GM10266 (cell line): ENCODE measurements at regions not wholly inside any gene's neighbourhood (a gene's known extent, or its start where the extent isn't known, plus 50 kb on each side); places are given as distances from the start of the nearest gene placed in this dataset.

Experiments used
- DNase-seq: peaks from one replicate; pipeline ENCODE4 v3.0.0; 2012; ENCODE audit errors: extremely low spot score
- CTCF ChIP-seq: IDR thresholded peaks from 2 replicates; pipeline ENCODE4 v1.5.1; 2012; ENCODE audit warnings: mild to moderate bottlenecking, low read depth; ENCODE audit not compliant: control insufficient read depth, insufficient read depth; ENCODE audit errors: missing control alignments

DNA sequence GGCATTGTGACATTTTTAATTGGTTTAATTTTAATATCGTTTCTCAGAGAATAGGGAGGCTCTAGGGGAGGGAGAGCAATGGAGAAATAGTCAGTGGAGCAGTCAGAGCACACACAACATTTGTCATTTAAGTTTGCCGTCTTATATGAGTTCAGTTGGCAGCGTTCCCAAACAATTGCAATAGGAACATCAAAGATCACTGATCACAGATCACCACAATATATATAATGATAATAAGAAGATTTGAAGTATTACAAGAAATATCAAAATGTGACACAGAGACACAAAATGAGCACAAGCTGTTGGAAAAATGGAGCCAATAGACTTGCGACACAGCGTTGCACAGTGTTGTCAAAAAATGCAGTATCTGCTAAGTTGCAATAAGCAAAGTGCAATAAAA lies 303.7 kb downstream of the CDH19 start:
- DNase-seq: no peak
- no peak for TF ChIP-seq CTCF

DNA sequence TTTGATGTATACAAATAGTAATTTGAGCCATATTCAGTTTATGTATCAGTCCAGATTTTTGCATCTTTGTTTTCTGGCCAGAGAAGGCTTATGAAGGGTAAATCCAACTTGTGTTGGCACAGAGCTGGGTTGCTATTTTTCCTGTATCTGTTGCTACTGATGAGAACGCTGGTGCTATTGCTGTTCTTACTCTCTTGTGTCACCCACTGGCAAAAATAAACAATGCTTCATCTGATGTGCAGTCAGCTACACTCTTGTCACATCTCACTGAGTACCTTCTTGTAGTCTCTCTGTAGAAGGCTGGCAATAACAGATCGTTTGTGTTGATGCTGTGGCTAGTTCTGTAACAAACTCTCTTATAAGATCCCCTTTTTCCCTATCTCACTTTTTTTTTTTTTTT lies 323.4 kb downstream of the CDH19 start:
- DNase-seq: no peak
- no peak for TF ChIP-seq CTCF

DNA sequence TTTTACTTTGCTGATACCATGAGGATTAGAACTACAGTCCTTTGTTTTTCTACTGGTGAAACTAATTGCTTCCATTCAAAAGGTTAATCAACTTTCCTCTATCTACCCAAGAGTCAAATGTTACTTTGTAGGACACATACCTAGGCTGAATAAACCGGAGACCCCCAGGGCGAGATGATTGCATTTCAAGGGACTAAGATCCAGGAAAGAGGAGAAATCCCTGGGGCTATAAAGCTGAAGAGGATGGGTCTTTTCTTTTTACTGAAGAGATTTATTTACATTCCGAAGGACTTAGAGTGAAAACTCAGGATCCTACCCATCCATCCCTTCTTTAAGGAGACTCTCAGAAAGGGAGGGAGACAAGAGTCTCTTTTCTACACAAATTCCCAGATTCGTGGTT lies 331.9 kb downstream of the CDH19 start:
- DNase-seq: no peak
- TF ChIP-seq CTCF: no peak

- TF ChIP-seq CTCF: no peak
- DNase-seq: no peak
These were observed 339.8 kb downstream of the CDH19 start for GRCh38 chr18:66264130-66264529.

DNA sequence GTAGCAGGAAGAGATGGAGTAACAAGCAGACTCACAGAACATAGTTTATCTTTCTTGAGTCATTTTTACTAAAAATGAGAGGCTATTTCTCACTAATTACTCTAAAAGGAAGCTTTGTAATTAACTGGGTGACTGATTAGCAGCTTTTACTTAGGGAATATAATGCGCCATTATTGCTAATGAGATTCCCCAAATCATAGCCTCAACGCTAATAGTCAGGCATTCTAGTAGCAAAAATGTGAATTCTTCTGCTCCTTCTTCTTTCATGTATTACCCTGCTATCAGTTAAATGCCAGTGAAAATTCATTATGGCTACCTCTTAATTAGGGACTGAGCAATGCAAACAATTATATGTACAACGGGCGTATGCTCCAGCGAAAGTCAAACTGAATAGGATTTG lies 349.8 kb downstream of the CDH19 start:
- TF ChIP-seq CTCF: no peak
- no peak for DNase-seq

GRCh38 chr18:66252703-66253102 lies 351.2 kb downstream of the CDH19 start:
- DNase-seq: no peak
- no peak for TF ChIP-seq CTCF

DNA sequence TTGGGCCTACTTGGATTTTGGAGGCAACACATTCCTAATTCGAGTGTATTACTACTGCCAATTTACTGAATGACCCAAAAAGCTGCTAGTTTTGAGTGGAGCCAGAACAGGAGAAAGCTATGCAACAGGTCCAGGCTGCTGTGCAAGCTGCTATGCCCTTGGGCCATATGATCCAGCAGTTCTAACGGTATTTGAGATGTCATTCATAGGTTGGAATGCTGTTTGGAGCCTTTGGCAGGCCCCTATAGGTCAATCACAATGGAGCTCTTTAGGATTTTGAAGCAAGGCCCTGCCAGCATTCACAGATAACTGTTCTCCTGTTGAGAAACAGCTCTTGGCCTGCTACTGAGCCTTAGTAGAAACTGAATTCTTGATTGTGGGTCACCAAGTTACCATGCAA lies 368.7 kb downstream of the CDH19 start:
- no peak for TF ChIP-seq CTCF
- no peak for DNase-seq
